Activated CD4-positive, alpha-beta T cell treated with anti-CD3 and anti-CD28 coated beads for 1 hour (primary cell): ENCODE measurements at regions not wholly inside any gene's neighbourhood (a gene's known extent, or its start where the extent isn't known, plus 50 kb on each side); places are given as distances from the start of the nearest gene placed in this dataset.
"Not testable (repeated sequence)": the region's sequence is repeated elsewhere in the genome, so short reads cannot be mapped to it uniquely, and the experiment has no call there.

Source experiments
- DNase-seq: peaks from one replicate; pipeline ENCODE4 v3.0.0-alpha.2; 2020

- DNase-seq: no peak
These were observed 56.1 kb downstream of the GPR85 start for GRCh38 chr7:113030489-113030888.

GRCh38 chr7:113026941-113027340 lies 59.7 kb downstream of the GPR85 start:
- no peak for DNase-seq

- not testable (repeated sequence) for DNase-seq
These were observed 69.3 kb downstream of the GPR85 start for GRCh38 chr7:113017144-113017857.

GRCh38 chr7:113015034-113015645 lies 71.5 kb downstream of the GPR85 start:
- DNase-seq: no peak

- DNase-seq: no peak
These were observed 72.7 kb downstream of the GPR85 start for GRCh38 chr7:113013761-113014449.

- DNase-seq: not testable (repeated sequence)
These were observed 73.8 kb downstream of the GPR85 start for GRCh38 chr7:113012862-113013261.

- no peak for DNase-seq
These were observed 76.2 kb downstream of the GPR85 start for GRCh38 chr7:113010377-113010776.

- DNase-seq: no peak
These were observed 77.9 kb downstream of the GPR85 start for GRCh38 chr7:113008755-113009154.

- DNase-seq: no peak
These were observed 81.7 kb downstream of the GPR85 start for GRCh38 chr7:113004726-113005454.

GRCh38 chr7:113000316-113001020 lies 86.2 kb downstream of the GPR85 start:
- no peak for DNase-seq

GRCh38 chr7:112997831-112998230 lies 88.8 kb downstream of the GPR85 start:
- no peak for DNase-seq

- no peak for DNase-seq
These were observed 90.2 kb downstream of the GPR85 start for GRCh38 chr7:112996331-112996871.

- DNase-seq: no peak
These were observed 91.4 kb downstream of the GPR85 start for GRCh38 chr7:112995059-112995824.

- DNase-seq: no peak
These were observed 92.0 kb downstream of the GPR85 start for GRCh38 chr7:112994656-112995055.

- DNase-seq: no peak
These were observed 96.0 kb downstream of the GPR85 start for GRCh38 chr7:112990624-112991023.

GRCh38 chr7:112989531-112989930 lies 97.1 kb downstream of the GPR85 start:
- DNase-seq: no peak

- DNase-seq: no peak
These were observed 99.5 kb downstream of the GPR85 start for GRCh38 chr7:112987171-112987570.

- no peak for DNase-seq
These were observed 100.2 kb downstream of the GPR85 start for GRCh38 chr7:112986256-112987031.

- DNase-seq: no peak
These were observed 101.1 kb downstream of the GPR85 start for GRCh38 chr7:112985377-112985987.

GRCh38 chr7:112982441-112983063 lies 104.1 kb downstream of the GPR85 start:
- no peak for DNase-seq
